Activated CD4-positive, alpha-beta T cell treated with anti-CD3 and anti-CD28 coated beads, Interleukin-2, amount 10 ng/mL, durations not matched to agents 24 days and 14 days (primary cell): ENCODE measurements at regions not wholly inside any gene's neighbourhood (a gene's known extent, or its start where the extent isn't known, plus 50 kb on each side); places are given as distances from the start of the nearest gene placed in this dataset.

Experiments
- DNase-seq: peaks from one replicate; pipeline ENCODE4 v3.0.0; 2022
- H3K27ac Mint-ChIP-seq: one replicate; pipeline ENCODE4 v1.8.0; 2022; ENCODE audit warnings: mild to moderate bottlenecking, mixed read lengths
- H3K27me3 Mint-ChIP-seq: one replicate; pipeline ENCODE4 v1.8.0; 2022; ENCODE audit warnings: mixed read lengths
- H3K36me3 Mint-ChIP-seq: one replicate; pipeline ENCODE4 v1.8.0; 2022; ENCODE audit warnings: low read depth, mild to moderate bottlenecking, mixed read lengths
- H3K4me1 Mint-ChIP-seq: one replicate; pipeline ENCODE4 v1.8.0; 2021; ENCODE audit warnings: mixed read lengths
- H3K4me3 Mint-ChIP-seq: one replicate; pipeline ENCODE4 v1.8.0; 2022; ENCODE audit warnings: mild to moderate bottlenecking, moderate library complexity, mixed read lengths
- H3K9me3 Mint-ChIP-seq: one replicate; pipeline ENCODE4 v1.8.0; 2021; ENCODE audit warnings: mixed read lengths
- intact Hi-C: fragments of 100-400 bp; cut with micrococcal nuclease; formaldehyde crosslinking; loops from one replicate; pipeline ENCODE4 v1.15.1; 2023

- no peak for DNase-seq
- Mint-ChIP-seq H3K4me3 (no peak overlapping the region), H3K27ac (no peak overlapping the region), H3K4me1 (no peaks in the 10 kb centered on the region), H3K36me3 (no peaks in the 10 kb centered on the region), H3K27me3 (no peaks in the 10 kb centered on the region), H3K9me3 (no peaks in the 10 kb centered on the region)
- intact Hi-C loops = no loop called here
Observed at GRCh38 chr4:79636991-79637390, 229.0 kb upstream of the GK2 start.

- H3K4me3 Mint-ChIP-seq = no peak overlapping the region
- no peak overlapping the region for H3K27ac Mint-ChIP-seq
- H3K4me1 Mint-ChIP-seq = no peaks in the 10 kb centered on the region
- no peak for DNase-seq
- no peaks in the 10 kb centered on the region for H3K36me3 Mint-ChIP-seq
- peaks cover 3% of the 10 kb centered on the region for H3K27me3 Mint-ChIP-seq
- intact Hi-C loops = no loop called here
- no peaks in the 10 kb centered on the region for H3K9me3 Mint-ChIP-seq
Observed at GRCh38 chr4:79634111-79634510, 226.1 kb upstream of the GK2 start.

GRCh38 chr4:79632114-79632513, 224.1 kb upstream of the GK2 start:
- intact Hi-C loops = no loop called here

GRCh38 chr4:79626611-79627010, 218.6 kb upstream of the GK2 start:
- Mint-ChIP-seq H3K36me3 (no peaks in the 10 kb centered on the region), H3K4me3 (no peak overlapping the region), H3K4me1 (peaks cover 1% of the 10 kb centered on the region), H3K27me3 (peaks cover 4% of the 10 kb centered on the region), H3K27ac (no peak overlapping the region), H3K9me3 (no peaks in the 10 kb centered on the region)
- no peak for DNase-seq
- intact Hi-C loops = no loop called here

More at GRCh38 chr4:79632114-79632513, 224.1 kb upstream of the GK2 start:
- Mint-ChIP-seq H3K4me1 (no peaks in the 10 kb centered on the region), H3K27me3 (peaks cover 3% of the 10 kb centered on the region), H3K9me3 (no peaks in the 10 kb centered on the region), H3K36me3 (no peaks in the 10 kb centered on the region), H3K27ac (no peak overlapping the region), H3K4me3 (no peak overlapping the region)
- DNase-seq = no peak

- no peak overlapping the region for H3K4me3 Mint-ChIP-seq
- intact Hi-C loops = no loop called here
- H3K4me1 Mint-ChIP-seq = peaks cover 1% of the 10 kb centered on the region
- DNase-seq = no peak
- H3K9me3 Mint-ChIP-seq = no peaks in the 10 kb centered on the region
- H3K36me3 Mint-ChIP-seq = no peaks in the 10 kb centered on the region
- no peak overlapping the region for H3K27ac Mint-ChIP-seq
- peaks cover 4% of the 10 kb centered on the region for H3K27me3 Mint-ChIP-seq
Observed at GRCh38 chr4:79626101-79626500, 218.1 kb upstream of the GK2 start.

- intact Hi-C loops = no loop called here
- H3K27ac Mint-ChIP-seq = no peak overlapping the region
- no peaks in the 10 kb centered on the region for H3K9me3 Mint-ChIP-seq
- H3K4me1 Mint-ChIP-seq = peaks cover 1% of the 10 kb centered on the region
- peaks cover 5% of the 10 kb centered on the region for H3K27me3 Mint-ChIP-seq
- no peak overlapping the region for H3K4me3 Mint-ChIP-seq
- no peaks in the 10 kb centered on the region for H3K36me3 Mint-ChIP-seq
- DNase-seq = no peak
Observed at GRCh38 chr4:79625361-79625760, 217.3 kb upstream of the GK2 start.

GRCh38 chr4:79623021-79623870, 215.2 kb upstream of the GK2 start:
- Mint-ChIP-seq H3K4me1 (peaks cover 1% of the 10 kb centered on the region), H3K27me3 (peaks cover 5% of the 10 kb centered on the region), H3K36me3 (no peaks in the 10 kb centered on the region), H3K4me3 (no peak overlapping the region), H3K9me3 (no peaks in the 10 kb centered on the region), H3K27ac (no peak overlapping the region)
- intact Hi-C loops = no loop called here
- no peak for DNase-seq

GRCh38 chr4:79621061-79621460, 213.0 kb upstream of the GK2 start:
- no peaks in the 10 kb centered on the region for H3K9me3 Mint-ChIP-seq
- no peak for DNase-seq
- peaks cover 3% of the 10 kb centered on the region for H3K27me3 Mint-ChIP-seq
- no peaks in the 10 kb centered on the region for H3K4me1 Mint-ChIP-seq
- intact Hi-C loops = no loop called here
- no peak overlapping the region for H3K27ac Mint-ChIP-seq
- H3K4me3 Mint-ChIP-seq = no peak overlapping the region
- H3K36me3 Mint-ChIP-seq = no peaks in the 10 kb centered on the region

GRCh38 chr4:79620617-79621016, 212.6 kb upstream of the GK2 start:
- intact Hi-C loops = no loop called here
- no peaks in the 10 kb centered on the region for H3K9me3 Mint-ChIP-seq
- no peak for DNase-seq
- H3K4me3 Mint-ChIP-seq = no peak overlapping the region
- no peak overlapping the region for H3K27ac Mint-ChIP-seq
- H3K4me1 Mint-ChIP-seq = no peaks in the 10 kb centered on the region
- no peaks in the 10 kb centered on the region for H3K36me3 Mint-ChIP-seq
- H3K27me3 Mint-ChIP-seq = peaks cover 3% of the 10 kb centered on the region

- no peaks in the 10 kb centered on the region for H3K4me1 Mint-ChIP-seq
- no peaks in the 10 kb centered on the region for H3K36me3 Mint-ChIP-seq
- no peak overlapping the region for H3K27ac Mint-ChIP-seq
Observed at GRCh38 chr4:79613269-79613935, 205.4 kb upstream of the GK2 start.

GRCh38 chr4:79611026-79611425, 203.0 kb upstream of the GK2 start:
- H3K27ac Mint-ChIP-seq = no peak overlapping the region
- H3K4me1 Mint-ChIP-seq = no peaks in the 10 kb centered on the region
- H3K4me3 Mint-ChIP-seq = no peak overlapping the region
- H3K36me3 Mint-ChIP-seq = no peaks in the 10 kb centered on the region
- DNase-seq = no peak
- no peaks in the 10 kb centered on the region for H3K9me3 Mint-ChIP-seq
- intact Hi-C loops = no loop called here
- H3K27me3 Mint-ChIP-seq = peaks cover 1% of the 10 kb centered on the region

More at GRCh38 chr4:79613269-79613935, 205.4 kb upstream of the GK2 start:
- H3K4me3 Mint-ChIP-seq = no peak overlapping the region
- no peaks in the 10 kb centered on the region for H3K9me3 Mint-ChIP-seq
- no peak for DNase-seq
- peaks cover 1% of the 10 kb centered on the region for H3K27me3 Mint-ChIP-seq
- intact Hi-C loops = no loop called here

- no peaks in the 10 kb centered on the region for H3K9me3 Mint-ChIP-seq
- intact Hi-C loops = no loop called here
Observed at GRCh38 chr4:79609817-79610216, 201.8 kb upstream of the GK2 start.

GRCh38 chr4:79607979-79608378, 200.0 kb upstream of the GK2 start:
- Mint-ChIP-seq H3K27ac (no peak overlapping the region), H3K4me1 (peaks cover 5% of the 10 kb centered on the region), H3K36me3 (no peaks in the 10 kb centered on the region), H3K4me3 (no peak overlapping the region), H3K9me3 (no peaks in the 10 kb centered on the region), H3K27me3 (no peaks in the 10 kb centered on the region)
- intact Hi-C loops = no loop called here
- no peak for DNase-seq

More at GRCh38 chr4:79609817-79610216, 201.8 kb upstream of the GK2 start:
- no peak overlapping the region for H3K4me3 Mint-ChIP-seq
- no peaks in the 10 kb centered on the region for H3K27me3 Mint-ChIP-seq
- no peaks in the 10 kb centered on the region for H3K4me1 Mint-ChIP-seq
- no peak for DNase-seq
- no peak overlapping the region for H3K27ac Mint-ChIP-seq
- H3K36me3 Mint-ChIP-seq = no peaks in the 10 kb centered on the region

GRCh38 chr4:79604152-79604551, 196.1 kb upstream of the GK2 start:
- peaks cover 3% of the 10 kb centered on the region for H3K27me3 Mint-ChIP-seq
- H3K27ac Mint-ChIP-seq = no peak overlapping the region
- intact Hi-C loops = no loop called here
- peaks cover 5% of the 10 kb centered on the region for H3K9me3 Mint-ChIP-seq
- DNase-seq = no peak
- peak overlapping the region; percentile 30 for H3K4me3 Mint-ChIP-seq
- no peaks in the 10 kb centered on the region for H3K36me3 Mint-ChIP-seq
- peaks cover 5% of the 10 kb centered on the region for H3K4me1 Mint-ChIP-seq
